Dermis microvascular lymphatic vessel endothelial cell (primary cell): ENCODE measurements at regions not wholly inside any gene's neighbourhood (a gene's known extent, or its start where the extent isn't known, plus 50 kb on each side); places are given as distances from the start of the nearest gene placed in this dataset.

Experiments used
- DNase-seq, 2 donors: peaks; one replicate each; pipeline versions ENCODE4 v3.0.0 to v3.0.0-alpha.2; 2010; ENCODE audit warnings: low read depth in 2 of 2

- DNase-seq = no peak
Measured at GRCh38 chr22:27273436-27273835, 528.1 kb downstream of the MN1 start.

GRCh38 chr22:27273853-27274252 lies 527.7 kb downstream of the MN1 start:
- DNase-seq = no peak

GRCh38 chr22:27274770-27275449 lies 526.6 kb downstream of the MN1 start:
- no peak for DNase-seq

- no peak for DNase-seq
Measured at GRCh38 chr22:27278946-27279345, 522.6 kb downstream of the MN1 start.

GRCh38 chr22:27283240-27283639 lies 518.3 kb downstream of the MN1 start:
- no peak for DNase-seq

- DNase-seq = no peak
Measured at GRCh38 chr22:27283714-27284113, 517.8 kb downstream of the MN1 start.

- DNase-seq = no peak
Measured at GRCh38 chr22:27284324-27284723, 517.2 kb downstream of the MN1 start.

- DNase-seq = no peak
Measured at GRCh38 chr22:27286711-27287110, 514.8 kb downstream of the MN1 start.

- DNase-seq = no peak
Measured at GRCh38 chr22:27292542-27293299, 508.8 kb downstream of the MN1 start.

GRCh38 chr22:27293721-27294445 lies 507.7 kb downstream of the MN1 start:
- no peak for DNase-seq

GRCh38 chr22:27295040-27295439 lies 506.5 kb downstream of the MN1 start:
- DNase-seq = no peak

GRCh38 chr22:27295605-27296004 lies 506.0 kb downstream of the MN1 start:
- no peak for DNase-seq

GRCh38 chr22:27296091-27296675 lies 505.4 kb downstream of the MN1 start:
- DNase-seq = no peak

GRCh38 chr22:27297125-27297524 lies 504.4 kb downstream of the MN1 start:
- DNase-seq = no peak

GRCh38 chr22:27298332-27298731 lies 503.2 kb downstream of the MN1 start:
- no peak for DNase-seq

GRCh38 chr22:27298742-27299141 lies 502.8 kb downstream of the MN1 start:
- DNase-seq = no peak

GRCh38 chr22:27299181-27300085 lies 502.1 kb downstream of the MN1 start:
- DNase-seq = peak in 1 of 2 donors; percentile 4

- DNase-seq = no peak
Measured at GRCh38 chr22:27300536-27301285, 500.8 kb downstream of the MN1 start.

GRCh38 chr22:27302501-27302900 lies 499.1 kb downstream of the MN1 start:
- no peak for DNase-seq

GRCh38 chr22:27303718-27304117 lies 497.8 kb downstream of the MN1 start:
- DNase-seq = no peak
